22Rv1 (cell line): ENCODE measurements at regions not wholly inside any gene's neighbourhood (a gene's known extent, or its start where the extent isn't known, plus 50 kb on each side); places are given as distances from the start of the nearest gene placed in this dataset.

Experiments
- CTCF ChIP-seq: fragments of 450-650 bp; IDR thresholded peaks from 2 replicates; pipeline ENCODE4 v1.5.1; 2017; ENCODE audit warnings: mild to moderate bottlenecking
- ZFX ChIP-seq: fragments of 450-650 bp; IDR thresholded peaks from 2 replicates; pipeline ENCODE4 v1.6.1; 2017; ENCODE audit warnings: antibody characterized with exemption, borderline replicate concordance

DNA sequence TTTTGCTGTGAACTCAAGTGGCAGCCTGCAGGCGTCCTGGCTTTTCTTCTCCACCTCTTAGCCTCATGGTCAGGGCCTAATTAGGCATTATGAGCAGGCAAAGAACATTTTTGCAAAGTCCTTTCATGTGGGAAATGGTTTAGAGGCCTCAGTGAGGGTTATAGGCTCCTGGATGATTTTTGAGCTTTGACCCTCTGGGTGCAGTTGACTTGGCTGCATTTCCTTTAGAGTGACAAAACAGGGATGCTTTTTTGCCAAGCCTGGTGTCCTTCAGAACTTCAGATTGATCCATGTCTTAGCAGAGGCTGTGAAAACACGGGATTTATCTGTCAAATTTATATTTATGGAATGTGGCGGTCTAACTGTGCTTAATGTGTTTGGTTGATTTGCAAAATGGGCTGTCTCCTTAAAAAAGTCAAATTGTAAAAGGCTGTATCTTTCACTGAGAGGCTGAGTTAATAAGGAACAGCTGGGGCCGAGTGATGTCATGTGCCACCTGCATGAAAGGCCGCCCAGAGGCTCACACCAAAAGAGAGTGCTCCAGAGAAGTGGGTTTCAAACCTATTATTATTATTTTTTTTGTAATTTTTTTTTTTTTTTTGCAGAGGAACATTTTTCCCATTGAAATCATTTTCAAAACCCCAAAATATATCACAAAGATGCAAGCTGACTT, 192.2 kb upstream of the ARX start:
- no peak for TF ChIP-seq CTCF
- TF ChIP-seq ZFX = no peak
